ENCODE measurements at regions not wholly inside any gene's neighbourhood (a gene's known extent, or its start where the extent isn't known, plus 50 kb on each side); places are given as distances from the start of the nearest gene placed in this dataset.

GRCh38 chr4:108240366-108240765 lies 71.6 kb upstream of the LEF1 start:
- DNase-seq (no peak), ATAC-seq (no peak)
- Histone ChIP-seq H3K36me3 (ENCODE audit: insufficient read depth in 1 of 2, low read depth in 1 of 2) (no peaks in the 10 kb centered on the region), H3K4me1 (no peaks in the 10 kb centered on the region), H3K27ac (no peak overlapping the region), H3K4me3 (no peak overlapping the region), H3K27me3 (ENCODE audit: insufficient read depth in 3 of 3, low read length in 2 of 3) (no peaks in the 10 kb centered on the region), H3K9me3 (no peaks in the 10 kb centered on the region)
- intact Hi-C loops (cut with DNase I), result no loop called here
- TF ChIP-seq, protein P1, sequence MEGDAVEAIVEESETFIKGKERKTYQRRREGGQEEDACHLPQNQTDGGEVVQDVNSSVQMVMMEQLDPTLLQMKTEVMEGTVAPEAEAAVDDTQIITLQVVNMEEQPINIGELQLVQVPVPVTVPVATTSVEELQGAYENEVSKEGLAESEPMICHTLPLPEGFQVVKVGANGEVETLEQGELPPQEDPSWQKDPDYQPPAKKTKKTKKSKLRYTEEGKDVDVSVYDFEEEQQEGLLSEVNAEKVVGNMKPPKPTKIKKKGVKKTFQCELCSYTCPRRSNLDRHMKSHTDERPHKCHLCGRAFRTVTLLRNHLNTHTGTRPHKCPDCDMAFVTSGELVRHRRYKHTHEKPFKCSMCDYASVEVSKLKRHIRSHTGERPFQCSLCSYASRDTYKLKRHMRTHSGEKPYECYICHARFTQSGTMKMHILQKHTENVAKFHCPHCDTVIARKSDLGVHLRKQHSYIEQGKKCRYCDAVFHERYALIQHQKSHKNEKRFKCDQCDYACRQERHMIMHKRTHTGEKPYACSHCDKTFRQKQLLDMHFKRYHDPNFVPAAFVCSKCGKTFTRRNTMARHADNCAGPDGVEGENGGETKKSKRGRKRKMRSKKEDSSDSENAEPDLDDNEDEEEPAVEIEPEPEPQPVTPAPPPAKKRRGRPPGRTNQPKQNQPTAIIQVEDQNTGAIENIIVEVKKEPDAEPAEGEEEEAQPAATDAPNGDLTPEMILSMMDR (IDR thresholded peaks at IDR 0.05), result no peak

- ATAC-seq (no peak), DNase-seq (no peak)
- Histone ChIP-seq H3K36me3 (ENCODE audit: insufficient read depth in 1 of 2, low read depth in 1 of 2) (no peaks in the 10 kb centered on the region), H3K9me3 (no peaks in the 10 kb centered on the region), H3K4me3 (no peak overlapping the region), H3K27ac (no peak overlapping the region), H3K27me3 (ENCODE audit: insufficient read depth in 3 of 3, low read length in 2 of 3) (no peaks in the 10 kb centered on the region), H3K4me1 (no peaks in the 10 kb centered on the region)
- TF ChIP-seq, protein P1 (IDR thresholded peaks at IDR 0.05), result no peak
- WGBS, 3 donors, result 27 to 57% (median 43%) methylated on average over 1 of the region's 1 CpG
- intact Hi-C loops (cut with DNase I), result no loop called here
These were observed 69.0 kb upstream of the LEF1 start for GRCh38 chr4:108237693-108238092.

DNA sequence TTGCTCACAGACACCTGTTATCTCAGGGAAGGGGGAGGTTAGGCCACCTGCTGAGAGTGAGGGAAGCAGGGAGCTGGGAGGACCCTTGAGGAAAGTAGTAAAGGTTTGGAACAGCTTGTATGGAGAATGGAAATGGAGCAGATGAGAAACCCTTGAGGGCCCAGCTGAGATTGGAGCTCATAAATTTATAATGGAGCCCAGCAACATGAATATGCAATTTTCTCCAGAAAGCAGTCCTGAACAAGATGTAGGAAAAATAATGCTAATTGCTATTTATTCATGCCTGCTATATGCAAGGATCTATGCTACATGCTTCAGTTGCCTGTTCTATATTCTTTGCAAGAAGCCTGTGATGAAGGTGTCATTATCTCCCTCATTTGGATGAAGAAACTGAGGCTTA lies 67.5 kb upstream of the LEF1 start:
- Histone ChIP-seq H3K27me3 (ENCODE audit: insufficient read depth in 3 of 3, low read length in 2 of 3) (no peaks in the 10 kb centered on the region), H3K9me3 (no peaks in the 10 kb centered on the region), H3K4me3 (no peak overlapping the region), H3K4me1 (no peaks in the 10 kb centered on the region), H3K36me3 (ENCODE audit: insufficient read depth in 1 of 2, low read depth in 1 of 2) (no peaks in the 10 kb centered on the region), H3K27ac (no peak overlapping the region)
- intact Hi-C loops (cut with DNase I), result no loop called here
- TF ChIP-seq, protein P1 (IDR thresholded peaks at IDR 0.05), result no peak
- ATAC-seq, result no peak
- DNase-seq, result no peak

- H3K27me3 ChIP-seq (ENCODE audit: insufficient read depth in 3 of 3, low read length in 2 of 3), result no peaks in the 10 kb centered on the region
- H3K4me3 ChIP-seq, result no peak overlapping the region
- H3K4me1 ChIP-seq, result no peaks in the 10 kb centered on the region
- TF ChIP-seq, protein P1 (IDR thresholded peaks at IDR 0.05), result no peak
- no peaks in the 10 kb centered on the region for H3K9me3 ChIP-seq
- no peak overlapping the region for H3K27ac ChIP-seq
- intact Hi-C loops (cut with DNase I), result no loop called here
- ATAC-seq (no peak), DNase-seq (no peak)
- WGBS, 3 donors, result 70 to 78% (median 74%) methylated on average over 4 of the region's 4 CpGs
- H3K36me3 ChIP-seq (ENCODE audit: insufficient read depth in 1 of 2, low read depth in 1 of 2), result no peaks in the 10 kb centered on the region
These were observed 59.2 kb upstream of the LEF1 start for GRCh38 chr4:108227923-108228322.

DNA sequence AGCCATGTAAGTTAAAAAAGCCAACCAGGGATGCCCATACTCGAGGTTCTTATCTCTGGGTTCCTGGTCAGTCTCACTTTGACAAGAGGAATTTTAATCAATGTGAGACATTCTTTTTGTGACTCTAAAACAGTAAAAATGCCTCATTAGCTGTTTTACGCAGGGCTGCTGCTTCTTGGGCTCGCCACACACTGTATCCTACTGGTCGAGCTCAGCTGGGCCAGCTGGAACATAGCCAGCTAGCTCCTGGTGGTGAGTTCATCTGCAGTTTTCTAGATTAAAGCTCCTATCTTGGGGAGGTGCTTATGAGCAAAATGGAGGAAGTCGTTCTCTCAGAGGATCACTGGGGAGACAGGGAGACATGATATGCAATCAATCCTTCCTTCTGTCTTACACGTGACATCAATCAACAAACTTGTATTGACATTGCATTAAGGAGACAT lies 55.9 kb upstream of the LEF1 start:
- WGBS, 3 donors, result 26 to 30% (median 28%) methylated on average over 6 of the region's 6 CpGs
- H3K27me3 ChIP-seq (ENCODE audit: insufficient read depth in 3 of 3, low read length in 2 of 3), result no peaks in the 10 kb centered on the region
- TF ChIP-seq, protein P1 (IDR thresholded peaks at IDR 0.05), result no peak
- intact Hi-C loops (cut with DNase I), result no loop called here
- DNase-seq (no peak), ATAC-seq (no peak)
- no peaks in the 10 kb centered on the region for H3K4me1 ChIP-seq
- no peak overlapping the region for H3K27ac ChIP-seq
- H3K36me3 ChIP-seq (ENCODE audit: insufficient read depth in 1 of 2, low read depth in 1 of 2), result no peaks in the 10 kb centered on the region
- no peak overlapping the region for H3K4me3 ChIP-seq
- H3K9me3 ChIP-seq, result no peaks in the 10 kb centered on the region

All from psoas muscle (tissue), 7 donors.